Hepatocyte (in vitro differentiated cells): ENCODE measurements at regions not wholly inside any gene's neighbourhood (a gene's known extent, or its start where the extent isn't known, plus 50 kb on each side); places are given as distances from the start of the nearest gene placed in this dataset.
A peak's percentile ranks its signal among the peaks of the same experiment; 100 is the strongest.

Experiments
- DNase-seq: peaks from one replicate; pipeline ENCODE4 v3.0.0-alpha.2; 2016; ENCODE audit warnings: low spot score
- H2AFZ ChIP-seq: fragments of 200-600 bp; sonication (generic); 2 replicates; pipeline ENCODE4 v1.6.0; 2016; ENCODE audit warnings: antibody characterized with exemption, mild to moderate bottlenecking
- H3K27ac ChIP-seq: fragments of 200-600 bp; sonication (generic); 2 replicates; pipeline ENCODE4 v1.5.1; 2016; ENCODE audit warnings: mild to moderate bottlenecking
- H3K27me3 ChIP-seq: fragments of 200-600 bp; sonication (generic); 2 replicates; pipeline ENCODE4 v1.6.1; 2016
- H3K36me3 ChIP-seq: fragments of 200-600 bp; sonication (generic); replicated peaks from 2 replicates; pipeline ENCODE4 v1.5.1; 2016; ENCODE audit warnings: low read depth; ENCODE audit not compliant: insufficient read depth
- H3K4me1 ChIP-seq: fragments of 200-600 bp; sonication (generic); 2 replicates; pipeline ENCODE4 v1.5.1; 2016; ENCODE audit warnings: mild to moderate bottlenecking, moderate library complexity; ENCODE audit not compliant: insufficient read depth
- H3K4me2 ChIP-seq: fragments of 200-600 bp; sonication (generic); 2 replicates; pipeline ENCODE4 v1.6.0; 2016
- H3K4me3 ChIP-seq: fragments of 200-600 bp; sonication (generic); 2 replicates; pipeline ENCODE4 v1.5.1; 2016; ENCODE audit warnings: mild to moderate bottlenecking
- H3K79me2 ChIP-seq: fragments of 200-600 bp; sonication (generic); 2 replicates; pipeline ENCODE4 v1.6.0; 2017; ENCODE audit warnings: mild to moderate bottlenecking
- H3K9me2 ChIP-seq: fragments of 200-600 bp; sonication (generic); replicated peaks from 2 replicates; pipeline ENCODE4 v1.6.0; 2017; ENCODE audit warnings: mild to moderate bottlenecking; ENCODE audit not compliant: insufficient read depth
- H3K9me3 ChIP-seq: fragments of 200-600 bp; sonication (generic); 2 replicates; pipeline ENCODE4 v1.5.1; 2016; ENCODE audit warnings: low read depth, mild to moderate bottlenecking
- H4K20me1 ChIP-seq: fragments of 200-600 bp; sonication (generic); 2 replicates; pipeline ENCODE4 v1.6.0; 2016; ENCODE audit warnings: mild to moderate bottlenecking; ENCODE audit not compliant: insufficient read depth, poor library complexity, severe bottlenecking
- EZH2 ChIP-seq: fragments of 200-600 bp; sonication (generic); IDR thresholded peaks from 2 replicates; pipeline ENCODE4 v1.6.1; 2016; ENCODE audit warnings: antibody characterized with exemption, mild to moderate bottlenecking, borderline replicate concordance
- EZH2phosphoT487 ChIP-seq: fragments of 200-600 bp; sonication (generic); IDR thresholded peaks from one replicate; pipeline ENCODE4 v1.6.1; 2018; ENCODE audit warnings: antibody characterized with exemption, mild to moderate bottlenecking, low read depth, moderate library complexity; ENCODE audit not compliant: unreplicated experiment, severe bottlenecking
- WGBS: methylation state at CpG from one replicate; pipeline ENCODE4 v1.1.6; 2016; ENCODE audit warnings: low lambda C conversion rate; ENCODE audit errors: missing lambda C conversion rate; 5-methylcytosine and 5-hydroxymethylcytosine counted together
- TF ChIP-seq, protein P1 (sequence below): fragments of 200-600 bp; sonication (generic); IDR thresholded peaks from 2 replicates; pipeline ENCODE4 v1.5.1; 2016; ENCODE audit warnings: antibody characterized with exemption, mild to moderate bottlenecking; ENCODE audit not compliant: poor library complexity

- Histone ChIP-seq H4K20me1 (no peaks in the 10 kb centered on the region), H3K4me2 (no peak overlapping the region), H3K27ac (no peak overlapping the region), H3K9me3 (no peaks in the 10 kb centered on the region), H3K36me3 (no peaks in the 10 kb centered on the region), H3K27me3 (no peaks in the 10 kb centered on the region), H3K9me2 (no peaks in the 10 kb centered on the region), H3K4me1 (no peaks in the 10 kb centered on the region), H3K79me2 (no peaks in the 10 kb centered on the region), H2AFZ (no peak overlapping the region), H3K4me3 (no peak overlapping the region)
- TF ChIP-seq EZH2 = no peak
- no peak for DNase-seq
Observed at GRCh38 chr5:123681061-123681460, 169.1 kb downstream of the CSNK1G3 start.

- peak; percentile 11 for DNase-seq
- Histone ChIP-seq H3K4me2 (no peak overlapping the region), H3K79me2 (no peaks in the 10 kb centered on the region), H3K4me3 (no peak overlapping the region), H3K36me3 (no peaks in the 10 kb centered on the region), H3K27me3 (no peaks in the 10 kb centered on the region), H3K27ac (no peak overlapping the region), H4K20me1 (no peaks in the 10 kb centered on the region), H3K9me3 (no peaks in the 10 kb centered on the region), H2AFZ (no peak overlapping the region), H3K4me1 (peaks cover 9% of the 10 kb centered on the region), H3K9me2 (no peaks in the 10 kb centered on the region)
- TF ChIP-seq EZH2phosphoT487 (no peak), EZH2 (no peak)
- TF ChIP-seq, protein P1, sequence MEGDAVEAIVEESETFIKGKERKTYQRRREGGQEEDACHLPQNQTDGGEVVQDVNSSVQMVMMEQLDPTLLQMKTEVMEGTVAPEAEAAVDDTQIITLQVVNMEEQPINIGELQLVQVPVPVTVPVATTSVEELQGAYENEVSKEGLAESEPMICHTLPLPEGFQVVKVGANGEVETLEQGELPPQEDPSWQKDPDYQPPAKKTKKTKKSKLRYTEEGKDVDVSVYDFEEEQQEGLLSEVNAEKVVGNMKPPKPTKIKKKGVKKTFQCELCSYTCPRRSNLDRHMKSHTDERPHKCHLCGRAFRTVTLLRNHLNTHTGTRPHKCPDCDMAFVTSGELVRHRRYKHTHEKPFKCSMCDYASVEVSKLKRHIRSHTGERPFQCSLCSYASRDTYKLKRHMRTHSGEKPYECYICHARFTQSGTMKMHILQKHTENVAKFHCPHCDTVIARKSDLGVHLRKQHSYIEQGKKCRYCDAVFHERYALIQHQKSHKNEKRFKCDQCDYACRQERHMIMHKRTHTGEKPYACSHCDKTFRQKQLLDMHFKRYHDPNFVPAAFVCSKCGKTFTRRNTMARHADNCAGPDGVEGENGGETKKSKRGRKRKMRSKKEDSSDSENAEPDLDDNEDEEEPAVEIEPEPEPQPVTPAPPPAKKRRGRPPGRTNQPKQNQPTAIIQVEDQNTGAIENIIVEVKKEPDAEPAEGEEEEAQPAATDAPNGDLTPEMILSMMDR = peak; percentile 2
- 72% methylated on average over 2 of the region's 2 CpGs for WGBS
Observed at GRCh38 chr5:123673107-123673506, 161.1 kb downstream of the CSNK1G3 start.

DNA sequence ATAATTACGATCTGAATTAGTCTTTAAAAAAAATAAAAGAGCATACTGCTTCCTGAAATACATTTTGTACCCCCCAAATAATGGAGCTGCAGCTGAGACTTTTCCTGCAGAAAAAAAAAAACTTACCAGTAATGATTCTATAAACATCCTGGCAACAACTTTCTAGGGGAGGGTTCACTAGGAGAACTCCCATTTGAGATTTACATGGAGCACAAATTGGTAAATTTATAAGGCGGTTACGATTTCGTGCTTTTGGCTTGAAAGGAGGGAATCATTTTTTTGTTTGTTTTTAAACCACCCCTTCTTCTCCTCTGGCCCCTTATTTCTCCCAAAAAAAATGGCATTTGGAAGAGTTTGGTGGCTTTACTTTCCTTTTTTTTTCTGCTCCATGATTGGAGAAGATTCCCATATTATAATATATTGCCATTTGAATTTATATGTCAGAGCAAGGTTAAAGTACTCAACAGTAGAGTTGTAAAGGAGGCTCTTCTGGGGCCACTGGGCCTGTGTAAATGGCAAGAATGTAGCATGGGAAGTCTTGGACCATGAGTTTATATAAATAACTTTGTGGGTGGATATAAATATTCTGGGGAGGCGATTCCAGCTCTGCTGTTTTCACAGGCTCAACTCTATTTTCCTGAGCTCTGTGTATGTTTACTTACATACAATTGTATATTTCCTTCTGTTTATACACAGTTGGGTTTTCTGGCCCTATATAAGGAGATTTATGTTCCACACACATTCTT is 159.9 kb downstream of the CSNK1G3 start:
- H3K79me2 ChIP-seq = no peaks in the 10 kb centered on the region
- no peaks in the 10 kb centered on the region for H3K36me3 ChIP-seq
- no peaks in the 10 kb centered on the region for H3K27me3 ChIP-seq
- no peaks in the 10 kb centered on the region for H4K20me1 ChIP-seq
- peak overlapping the region; percentile 18 for H3K4me2 ChIP-seq
- peaks cover 9% of the 10 kb centered on the region for H3K4me1 ChIP-seq
- no peaks in the 10 kb centered on the region for H3K9me2 ChIP-seq
- H2AFZ ChIP-seq = no peak overlapping the region
- TF ChIP-seq EZH2 (no peak), EZH2phosphoT487 (no peak)
- TF ChIP-seq, protein P1 = no peak
- WGBS = 78% methylated on average over 5 of the region's 5 CpGs
- H3K9me3 ChIP-seq = no peaks in the 10 kb centered on the region
- DNase-seq = peak; percentile 20
- H3K4me3 ChIP-seq = no peak overlapping the region
- H3K27ac ChIP-seq = no peak overlapping the region

DNA sequence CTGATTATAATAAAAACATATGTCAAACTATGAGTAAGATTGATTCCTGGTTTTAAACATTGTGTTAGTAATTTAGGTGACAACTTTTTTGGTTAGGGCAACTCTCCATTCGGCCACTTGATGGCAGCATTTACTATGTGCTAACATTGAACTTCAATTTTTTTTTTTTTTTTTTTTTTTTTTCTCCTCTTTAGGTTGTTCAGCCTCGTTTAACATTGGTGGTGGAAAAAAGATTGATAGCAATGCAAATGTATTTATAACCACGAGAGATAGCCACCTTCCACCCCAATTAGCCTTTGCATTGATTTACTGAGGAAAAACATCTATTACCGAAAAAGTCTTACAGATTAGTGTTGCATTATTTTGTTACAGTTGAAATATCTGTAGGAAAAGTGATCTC is 159.1 kb downstream of the CSNK1G3 start:
- H4K20me1 ChIP-seq = no peaks in the 10 kb centered on the region
- H3K4me2 ChIP-seq = peak overlapping the region; percentile 18
- H3K4me1 ChIP-seq = peaks cover 9% of the 10 kb centered on the region
- H3K79me2 ChIP-seq = no peaks in the 10 kb centered on the region
- no peak overlapping the region for H2AFZ ChIP-seq
- H3K4me3 ChIP-seq = no peak overlapping the region
- TF ChIP-seq, protein P1 = peak; percentile 87
- TF ChIP-seq EZH2phosphoT487 (no peak), EZH2 (no peak)
- peak; percentile 70 for DNase-seq
- WGBS = 7% methylated on average over 4 of the region's 4 CpGs
- H3K9me2 ChIP-seq = no peaks in the 10 kb centered on the region
- H3K27me3 ChIP-seq = no peaks in the 10 kb centered on the region
- H3K27ac ChIP-seq = no peak overlapping the region
- no peaks in the 10 kb centered on the region for H3K36me3 ChIP-seq
- no peaks in the 10 kb centered on the region for H3K9me3 ChIP-seq
